ENCODE measurements at regions not wholly inside any gene's neighbourhood (a gene's known extent, or its start where the extent isn't known, plus 50 kb on each side); places are given as distances from the start of the nearest gene placed in this dataset.

GRCh38 chr16:59198487-59198886 lies 464.4 kb upstream of the GOT2 start:
- Mint-ChIP-seq H3K4me1 (ENCODE audit: low read depth, unreplicated experiment) (peaks cover 3% of the 10 kb centered on the region), H3K27ac (ENCODE audit: unreplicated experiment) (no peak overlapping the region), H3K9me3 (ENCODE audit: unreplicated experiment) (no peaks in the 10 kb centered on the region), H3K36me3 (ENCODE audit: unreplicated experiment) (no peaks in the 10 kb centered on the region), H3K4me3 (ENCODE audit: unreplicated experiment) (no peak overlapping the region), H3K27me3 (ENCODE audit: unreplicated experiment) (no peaks in the 10 kb centered on the region)
- no peak for DNase-seq
- TF ChIP-seq, protein P1, sequence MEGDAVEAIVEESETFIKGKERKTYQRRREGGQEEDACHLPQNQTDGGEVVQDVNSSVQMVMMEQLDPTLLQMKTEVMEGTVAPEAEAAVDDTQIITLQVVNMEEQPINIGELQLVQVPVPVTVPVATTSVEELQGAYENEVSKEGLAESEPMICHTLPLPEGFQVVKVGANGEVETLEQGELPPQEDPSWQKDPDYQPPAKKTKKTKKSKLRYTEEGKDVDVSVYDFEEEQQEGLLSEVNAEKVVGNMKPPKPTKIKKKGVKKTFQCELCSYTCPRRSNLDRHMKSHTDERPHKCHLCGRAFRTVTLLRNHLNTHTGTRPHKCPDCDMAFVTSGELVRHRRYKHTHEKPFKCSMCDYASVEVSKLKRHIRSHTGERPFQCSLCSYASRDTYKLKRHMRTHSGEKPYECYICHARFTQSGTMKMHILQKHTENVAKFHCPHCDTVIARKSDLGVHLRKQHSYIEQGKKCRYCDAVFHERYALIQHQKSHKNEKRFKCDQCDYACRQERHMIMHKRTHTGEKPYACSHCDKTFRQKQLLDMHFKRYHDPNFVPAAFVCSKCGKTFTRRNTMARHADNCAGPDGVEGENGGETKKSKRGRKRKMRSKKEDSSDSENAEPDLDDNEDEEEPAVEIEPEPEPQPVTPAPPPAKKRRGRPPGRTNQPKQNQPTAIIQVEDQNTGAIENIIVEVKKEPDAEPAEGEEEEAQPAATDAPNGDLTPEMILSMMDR (IDR thresholded peaks at IDR 0.05; ENCODE audit: partially characterized antibody, unreplicated experiment), result no peak

GRCh38 chr16:59195242-59195641 lies 461.1 kb upstream of the GOT2 start:
- H3K36me3 Mint-ChIP-seq (ENCODE audit: unreplicated experiment), result no peaks in the 10 kb centered on the region
- H3K9me3 Mint-ChIP-seq (ENCODE audit: unreplicated experiment), result no peaks in the 10 kb centered on the region
- DNase-seq, result no peak
- no peak overlapping the region for H3K4me3 Mint-ChIP-seq (ENCODE audit: unreplicated experiment)
- peaks cover 13% of the 10 kb centered on the region for H3K4me1 Mint-ChIP-seq (ENCODE audit: low read depth, unreplicated experiment)
- no peaks in the 10 kb centered on the region for H3K27me3 Mint-ChIP-seq (ENCODE audit: unreplicated experiment)
- TF ChIP-seq, protein P1 (IDR thresholded peaks at IDR 0.05; ENCODE audit: partially characterized antibody, unreplicated experiment), result no peak
- no peak overlapping the region for H3K27ac Mint-ChIP-seq (ENCODE audit: unreplicated experiment)

GRCh38 chr16:59193637-59194036 lies 459.5 kb upstream of the GOT2 start:
- peaks cover 13% of the 10 kb centered on the region for H3K4me1 Mint-ChIP-seq (ENCODE audit: low read depth, unreplicated experiment)
- no peak overlapping the region for H3K27ac Mint-ChIP-seq (ENCODE audit: unreplicated experiment)
- H3K9me3 Mint-ChIP-seq (ENCODE audit: unreplicated experiment), result no peaks in the 10 kb centered on the region
- no peak overlapping the region for H3K4me3 Mint-ChIP-seq (ENCODE audit: unreplicated experiment)
- no peaks in the 10 kb centered on the region for H3K27me3 Mint-ChIP-seq (ENCODE audit: unreplicated experiment)
- no peaks in the 10 kb centered on the region for H3K36me3 Mint-ChIP-seq (ENCODE audit: unreplicated experiment)
- no peak for DNase-seq
- TF ChIP-seq, protein P1 (IDR thresholded peaks at IDR 0.05; ENCODE audit: partially characterized antibody, unreplicated experiment), result no peak

- Mint-ChIP-seq H3K4me1 (ENCODE audit: low read depth, unreplicated experiment) (peaks cover 13% of the 10 kb centered on the region), H3K27ac (ENCODE audit: unreplicated experiment) (no peak overlapping the region), H3K9me3 (ENCODE audit: unreplicated experiment) (no peaks in the 10 kb centered on the region), H3K36me3 (ENCODE audit: unreplicated experiment) (no peaks in the 10 kb centered on the region), H3K27me3 (ENCODE audit: unreplicated experiment) (no peaks in the 10 kb centered on the region), H3K4me3 (ENCODE audit: unreplicated experiment) (no peak overlapping the region)
- TF ChIP-seq, protein P1 (IDR thresholded peaks at IDR 0.05; ENCODE audit: partially characterized antibody, unreplicated experiment), result peak; percentile 73
- peak; percentile 68 for DNase-seq
These were observed 458.6 kb upstream of the GOT2 start for GRCh38 chr16:59192551-59193199.

- Mint-ChIP-seq H3K9me3 (ENCODE audit: unreplicated experiment) (no peaks in the 10 kb centered on the region), H3K4me1 (ENCODE audit: low read depth, unreplicated experiment) (peaks cover 13% of the 10 kb centered on the region), H3K27me3 (ENCODE audit: unreplicated experiment) (peaks cover 2% of the 10 kb centered on the region), H3K36me3 (ENCODE audit: unreplicated experiment) (peaks cover 4% of the 10 kb centered on the region), H3K27ac (ENCODE audit: unreplicated experiment) (no peak overlapping the region), H3K4me3 (ENCODE audit: unreplicated experiment) (no peak overlapping the region)
- TF ChIP-seq, protein P1 (IDR thresholded peaks at IDR 0.05; ENCODE audit: partially characterized antibody, unreplicated experiment), result no peak
- DNase-seq, result no peak
These were observed 456.6 kb upstream of the GOT2 start for GRCh38 chr16:59190731-59191130.

Measured in glutamatergic neuron (in vitro differentiated cells).